ENCODE measurements at regions not wholly inside any gene's neighbourhood (a gene's known extent, or its start where the extent isn't known, plus 50 kb on each side); places are given as distances from the start of the nearest gene placed in this dataset.

- TF ChIP-seq POLR2A (IDR thresholded peaks at IDR 0.05) (no peak), CTCF (IDR thresholded peaks at IDR 0.05) (no peak), POLR2AphosphoS5 (IDR thresholded peaks at IDR 0.05) (no peak)
Observed at GRCh38 chr12:105622220-105622619, 291.7 kb downstream of the C12orf75 start.
